ENCODE measurements at regions not wholly inside any gene's neighbourhood (a gene's known extent, or its start where the extent isn't known, plus 50 kb on each side); places are given as distances from the start of the nearest gene placed in this dataset.

DNA sequence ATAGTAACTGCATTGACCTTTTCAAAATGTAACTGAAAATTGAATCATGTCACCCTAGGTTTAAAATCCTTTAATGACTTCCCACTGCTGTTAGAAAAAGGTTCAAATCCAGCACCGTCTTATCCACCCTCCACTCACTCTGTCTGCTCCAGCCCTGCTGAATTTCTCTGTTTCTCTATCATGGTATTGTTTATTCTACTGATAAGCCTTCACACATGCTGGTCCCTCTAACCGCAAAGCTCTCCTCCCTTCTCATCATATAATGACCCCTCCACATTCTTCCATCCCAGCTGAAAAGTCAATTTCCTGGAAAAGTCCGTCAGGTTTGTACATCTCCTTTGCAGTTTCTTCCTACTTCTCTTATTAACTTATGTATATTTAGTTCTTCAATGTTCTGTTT, 389.2 kb upstream of the F9 start:
- H3K9me3 ChIP-seq (ENCODE audit: control insufficient read depth, low read length), result no peaks in the 10 kb centered on the region
- no peaks in the 10 kb centered on the region for H3K36me3 ChIP-seq (ENCODE audit: control insufficient read depth, insufficient read depth, low read length)
- no peaks in the 10 kb centered on the region for H3K27me3 ChIP-seq (ENCODE audit: control insufficient read depth, insufficient read depth, low read length, poor library complexity, severe bottlenecking)
- H3K4me1 ChIP-seq (ENCODE audit: control insufficient read depth, insufficient read depth, low read length), result no peaks in the 10 kb centered on the region
- H3K27ac ChIP-seq (ENCODE audit: insufficient read depth, low read depth, low read length, poor library complexity, severe bottlenecking), result no peak overlapping the region
- WGBS, 2 experiments, result 85 to 88% methylated on average over 2 of the region's 3 CpGs
- H3K4me3 ChIP-seq (ENCODE audit: insufficient read depth, low read depth, low read length), result no peak overlapping the region

DNA sequence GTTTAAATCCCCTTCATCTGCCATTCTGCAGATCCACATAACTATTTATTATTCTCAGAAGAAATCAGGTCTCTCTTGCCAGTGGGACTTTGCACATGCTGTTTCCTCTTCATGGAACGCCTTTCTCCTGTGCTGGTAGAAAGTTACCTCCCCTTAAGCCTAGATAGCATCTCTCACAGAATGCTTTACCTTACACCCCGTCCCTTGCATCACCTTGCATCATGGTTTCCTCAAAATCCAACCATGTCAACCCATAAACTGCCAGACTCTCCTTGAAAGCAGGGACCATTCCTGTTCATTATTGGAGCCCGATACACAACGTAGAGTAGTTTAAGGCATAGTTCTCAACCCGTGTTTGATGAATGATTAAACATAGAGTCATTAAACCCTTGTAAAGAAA, 396.2 kb upstream of the F9 start:
- H3K27ac ChIP-seq (ENCODE audit: insufficient read depth, low read depth, low read length, poor library complexity, severe bottlenecking), result no peak overlapping the region
- H3K36me3 ChIP-seq (ENCODE audit: control insufficient read depth, insufficient read depth, low read length), result no peaks in the 10 kb centered on the region
- H3K27me3 ChIP-seq (ENCODE audit: control insufficient read depth, insufficient read depth, low read length, poor library complexity, severe bottlenecking), result no peaks in the 10 kb centered on the region
- no peaks in the 10 kb centered on the region for H3K9me3 ChIP-seq (ENCODE audit: control insufficient read depth, low read length)
- no peaks in the 10 kb centered on the region for H3K4me1 ChIP-seq (ENCODE audit: control insufficient read depth, insufficient read depth, low read length)
- no peak overlapping the region for H3K4me3 ChIP-seq (ENCODE audit: insufficient read depth, low read depth, low read length)
- 94 to 95% methylated on average over 5 of the region's 5 CpGs for WGBS, 2 experiments

GRCh38 chrX:139126493-139126892, 404.0 kb upstream of the F9 start:
- no peak overlapping the region for H3K4me3 ChIP-seq (ENCODE audit: insufficient read depth, low read depth, low read length)
- no peak overlapping the region for H3K27ac ChIP-seq (ENCODE audit: insufficient read depth, low read depth, low read length, poor library complexity, severe bottlenecking)
- H3K27me3 ChIP-seq (ENCODE audit: control insufficient read depth, insufficient read depth, low read length, poor library complexity, severe bottlenecking), result no peaks in the 10 kb centered on the region
- 13% methylated on average over 2 of the region's 2 CpGs for WGBS, 2 experiments
- no peaks in the 10 kb centered on the region for H3K4me1 ChIP-seq (ENCODE audit: control insufficient read depth, insufficient read depth, low read length)
- H3K9me3 ChIP-seq (ENCODE audit: control insufficient read depth, low read length), result no peaks in the 10 kb centered on the region
- no peaks in the 10 kb centered on the region for H3K36me3 ChIP-seq (ENCODE audit: control insufficient read depth, insufficient read depth, low read length)

DNA sequence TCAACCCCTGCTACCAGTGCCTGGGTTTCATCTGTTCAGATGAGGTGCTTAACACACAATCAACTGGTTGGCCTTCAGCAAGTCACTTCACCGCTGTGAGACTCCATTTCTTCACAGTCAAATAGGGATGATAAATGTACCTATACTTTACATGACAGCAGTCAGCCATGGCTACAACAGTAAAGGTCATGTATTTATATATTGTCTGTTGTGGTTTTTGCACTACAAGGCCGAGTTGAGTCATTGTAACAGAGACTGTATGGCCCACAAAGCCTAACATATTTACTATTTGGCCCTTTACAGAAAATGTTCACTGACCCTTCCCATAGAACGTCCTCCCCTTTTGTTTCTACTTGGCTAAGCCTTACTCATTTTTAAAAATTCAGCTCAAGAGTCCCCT, 404.6 kb upstream of the F9 start:
- Histone ChIP-seq H3K9me3 (ENCODE audit: control insufficient read depth, low read length) (no peaks in the 10 kb centered on the region), H3K4me1 (ENCODE audit: control insufficient read depth, insufficient read depth, low read length) (no peaks in the 10 kb centered on the region), H3K36me3 (ENCODE audit: control insufficient read depth, insufficient read depth, low read length) (no peaks in the 10 kb centered on the region), H3K27me3 (ENCODE audit: control insufficient read depth, insufficient read depth, low read length, poor library complexity, severe bottlenecking) (no peaks in the 10 kb centered on the region), H3K4me3 (ENCODE audit: insufficient read depth, low read depth, low read length) (no peak overlapping the region), H3K27ac (ENCODE audit: insufficient read depth, low read depth, low read length, poor library complexity, severe bottlenecking) (no peak overlapping the region)
- WGBS, 2 experiments, result 85 to 93% methylated on average over 2 to 3 of the region's 3 CpGs

GRCh38 chrX:139121616-139122286, 408.8 kb upstream of the F9 start:
- Histone ChIP-seq H3K4me3 (ENCODE audit: insufficient read depth, low read depth, low read length) (no peak overlapping the region), H3K9me3 (ENCODE audit: control insufficient read depth, low read length) (no peaks in the 10 kb centered on the region), H3K27ac (ENCODE audit: insufficient read depth, low read depth, low read length, poor library complexity, severe bottlenecking) (no peak overlapping the region), H3K36me3 (ENCODE audit: control insufficient read depth, insufficient read depth, low read length) (no peaks in the 10 kb centered on the region), H3K27me3 (ENCODE audit: control insufficient read depth, insufficient read depth, low read length, poor library complexity, severe bottlenecking) (no peaks in the 10 kb centered on the region), H3K4me1 (ENCODE audit: control insufficient read depth, insufficient read depth, low read length) (no peaks in the 10 kb centered on the region)
- 66 to 80% methylated on average over 4 of the region's 4 CpGs for WGBS, 2 experiments

DNA sequence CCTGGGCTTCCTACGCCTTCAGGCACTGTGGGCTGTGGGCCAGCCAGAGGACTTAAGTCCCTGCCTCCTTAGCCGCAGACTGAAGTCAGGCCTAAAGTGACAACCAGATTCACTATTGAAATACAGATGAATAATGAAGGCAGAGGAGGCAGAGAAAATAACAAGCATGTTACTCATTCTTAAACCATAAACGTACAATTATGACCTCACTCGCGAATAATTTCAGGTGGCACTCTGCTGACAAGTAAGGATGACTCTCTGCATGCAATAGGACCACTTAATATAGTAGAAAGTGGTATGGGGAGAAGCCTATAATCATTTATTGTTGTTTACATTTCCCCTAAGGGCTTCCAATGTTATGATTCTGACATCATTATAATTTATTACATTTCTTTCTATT, 409.2 kb upstream of the FGF13 start:
- Histone ChIP-seq H3K36me3 (ENCODE audit: control insufficient read depth, insufficient read depth, low read length) (no peaks in the 10 kb centered on the region), H3K4me1 (ENCODE audit: control insufficient read depth, insufficient read depth, low read length) (no peaks in the 10 kb centered on the region), H3K9me3 (ENCODE audit: control insufficient read depth, low read length) (no peaks in the 10 kb centered on the region), H3K27me3 (ENCODE audit: control insufficient read depth, insufficient read depth, low read length, poor library complexity, severe bottlenecking) (no peaks in the 10 kb centered on the region), H3K4me3 (ENCODE audit: insufficient read depth, low read depth, low read length) (no peak overlapping the region), H3K27ac (ENCODE audit: insufficient read depth, low read depth, low read length, poor library complexity, severe bottlenecking) (no peak overlapping the region)
- WGBS, 2 experiments, result 97 to 100% methylated on average over 2 to 5 of the region's 5 CpGs

DNA sequence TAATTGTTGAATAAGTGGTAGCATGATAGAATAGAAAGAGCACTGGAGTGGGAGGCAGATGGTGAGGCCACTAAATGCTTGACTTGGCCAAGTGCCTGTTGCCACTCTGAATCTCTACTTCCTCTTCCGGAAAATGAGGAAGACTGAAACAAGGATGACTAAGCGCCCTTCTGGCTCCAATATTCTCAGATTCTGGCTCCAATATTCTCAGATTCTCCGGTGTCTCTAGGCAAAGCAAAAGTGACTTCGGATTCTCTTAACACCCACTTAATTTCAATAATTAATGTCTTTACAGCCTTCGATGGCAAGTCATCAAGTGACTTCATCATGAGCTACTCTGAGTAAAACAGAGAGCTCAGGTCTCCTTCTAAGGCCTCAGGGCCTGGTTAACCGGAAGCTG, 402.2 kb upstream of the FGF13 start:
- Histone ChIP-seq H3K27me3 (ENCODE audit: control insufficient read depth, insufficient read depth, low read length, poor library complexity, severe bottlenecking) (no peaks in the 10 kb centered on the region), H3K9me3 (ENCODE audit: control insufficient read depth, low read length) (no peaks in the 10 kb centered on the region), H3K36me3 (ENCODE audit: control insufficient read depth, insufficient read depth, low read length) (no peaks in the 10 kb centered on the region), H3K27ac (ENCODE audit: insufficient read depth, low read depth, low read length, poor library complexity, severe bottlenecking) (no peak overlapping the region), H3K4me3 (ENCODE audit: insufficient read depth, low read depth, low read length) (no peak overlapping the region), H3K4me1 (ENCODE audit: control insufficient read depth, insufficient read depth, low read length) (no peaks in the 10 kb centered on the region)
- 95 to 98% methylated on average over 6 of the region's 6 CpGs for WGBS, 2 experiments

- WGBS, 2 experiments, result 91 to 92% methylated on average over 1 to 2 of the region's 2 CpGs
- no peaks in the 10 kb centered on the region for H3K36me3 ChIP-seq (ENCODE audit: control insufficient read depth, insufficient read depth, low read length)
- H3K9me3 ChIP-seq (ENCODE audit: control insufficient read depth, low read length), result no peaks in the 10 kb centered on the region
- H3K27me3 ChIP-seq (ENCODE audit: control insufficient read depth, insufficient read depth, low read length, poor library complexity, severe bottlenecking), result no peaks in the 10 kb centered on the region
- H3K27ac ChIP-seq (ENCODE audit: insufficient read depth, low read depth, low read length, poor library complexity, severe bottlenecking), result no peak overlapping the region
- H3K4me3 ChIP-seq (ENCODE audit: insufficient read depth, low read depth, low read length), result no peak overlapping the region
- no peaks in the 10 kb centered on the region for H3K4me1 ChIP-seq (ENCODE audit: control insufficient read depth, insufficient read depth, low read length)
These were observed 400.9 kb upstream of the FGF13 start for GRCh38 chrX:139112432-139112831.

DNA sequence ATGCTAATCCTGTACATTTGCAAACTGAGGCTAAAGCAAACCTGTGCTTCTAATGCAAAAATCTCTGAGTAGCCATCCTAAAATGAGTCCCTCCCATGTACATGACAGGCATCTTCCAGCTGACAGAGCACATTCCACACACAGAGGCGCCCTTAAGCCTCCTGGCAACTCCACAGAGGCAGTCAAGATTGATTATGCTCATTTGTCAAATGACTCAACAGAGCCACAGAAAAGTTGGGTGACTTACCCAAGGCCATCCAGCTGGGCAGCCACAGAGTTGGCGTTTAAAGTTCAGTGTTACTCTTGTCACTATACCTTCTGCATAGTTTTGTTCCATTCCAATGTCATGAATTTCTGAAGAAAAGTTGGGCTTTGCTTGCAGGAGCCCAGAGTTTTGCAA, 394.6 kb upstream of the FGF13 start:
- Histone ChIP-seq H3K36me3 (ENCODE audit: control insufficient read depth, insufficient read depth, low read length) (no peaks in the 10 kb centered on the region), H3K4me1 (ENCODE audit: control insufficient read depth, insufficient read depth, low read length) (no peaks in the 10 kb centered on the region), H3K4me3 (ENCODE audit: insufficient read depth, low read depth, low read length) (no peak overlapping the region), H3K9me3 (ENCODE audit: control insufficient read depth, low read length) (no peaks in the 10 kb centered on the region), H3K27ac (ENCODE audit: insufficient read depth, low read depth, low read length, poor library complexity, severe bottlenecking) (no peak overlapping the region), H3K27me3 (ENCODE audit: control insufficient read depth, insufficient read depth, low read length, poor library complexity, severe bottlenecking) (no peaks in the 10 kb centered on the region)
- 47 to 54% methylated on average over 2 of the region's 2 CpGs for WGBS, 2 experiments

- WGBS, 2 experiments, result 94 to 96% methylated on average over 3 to 6 of the region's 6 CpGs
- Histone ChIP-seq H3K9me3 (ENCODE audit: control insufficient read depth, low read length) (no peaks in the 10 kb centered on the region), H3K27me3 (ENCODE audit: control insufficient read depth, insufficient read depth, low read length, poor library complexity, severe bottlenecking) (no peaks in the 10 kb centered on the region), H3K27ac (ENCODE audit: insufficient read depth, low read depth, low read length, poor library complexity, severe bottlenecking) (no peak overlapping the region), H3K4me1 (ENCODE audit: control insufficient read depth, insufficient read depth, low read length) (no peaks in the 10 kb centered on the region), H3K4me3 (ENCODE audit: insufficient read depth, low read depth, low read length) (no peak overlapping the region), H3K36me3 (ENCODE audit: control insufficient read depth, insufficient read depth, low read length) (no peaks in the 10 kb centered on the region)
These were observed 383.4 kb upstream of the FGF13 start for GRCh38 chrX:139094671-139095592.
